GM18517 (cell line): ENCODE measurements at regions not wholly inside any gene's neighbourhood (a gene's known extent, or its start where the extent isn't known, plus 50 kb on each side); places are given as distances from the start of the nearest gene placed in this dataset.

Source experiments
- ATAC-seq: cut with Tn5 transposase; IDR thresholded peaks from one replicate; pipeline ENCODE4 v1.9.1; 2021; ENCODE audit warnings: mild to moderate bottlenecking, moderate library complexity; ENCODE audit not compliant: unreplicated experiment

DNA sequence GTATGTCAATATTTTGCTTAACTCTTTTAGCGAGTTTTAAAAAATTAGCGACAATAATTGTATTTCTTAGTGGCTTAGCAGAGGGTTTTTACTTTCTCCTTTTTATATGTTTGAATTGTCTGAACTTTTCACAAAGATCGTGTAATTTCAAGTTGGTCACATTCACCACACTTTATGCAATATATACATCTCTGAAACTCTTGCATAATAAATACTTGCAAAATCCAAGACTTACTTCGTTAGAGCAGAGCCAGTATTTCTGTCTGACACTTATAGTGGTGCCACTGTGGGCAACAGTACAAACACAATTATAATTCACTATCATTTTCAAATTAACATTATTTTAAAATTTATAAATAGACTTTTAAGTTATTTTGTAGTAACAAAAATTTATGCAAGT is 62.0 kb downstream of the SUCNR1 start:
- no peak for ATAC-seq

DNA sequence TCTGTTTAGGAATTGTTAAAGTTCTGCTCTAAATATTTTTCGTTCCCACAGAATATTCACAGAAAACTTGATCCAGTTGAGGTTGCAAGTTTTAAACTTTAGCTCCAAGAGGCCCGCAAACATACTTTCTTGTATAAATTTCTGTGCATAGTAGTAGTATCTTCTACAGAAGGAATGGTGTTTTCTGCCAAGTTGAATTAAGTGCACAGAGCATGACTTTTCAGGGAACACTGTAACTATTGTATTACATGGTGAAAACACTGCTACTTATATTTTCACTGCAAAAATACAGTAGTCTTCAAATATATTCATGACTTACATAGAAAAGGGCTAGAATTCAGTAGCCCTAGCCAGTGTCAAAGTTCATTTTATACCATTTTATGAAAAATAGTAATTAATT is 67.0 kb downstream of the SUCNR1 start:
- no peak for ATAC-seq

DNA sequence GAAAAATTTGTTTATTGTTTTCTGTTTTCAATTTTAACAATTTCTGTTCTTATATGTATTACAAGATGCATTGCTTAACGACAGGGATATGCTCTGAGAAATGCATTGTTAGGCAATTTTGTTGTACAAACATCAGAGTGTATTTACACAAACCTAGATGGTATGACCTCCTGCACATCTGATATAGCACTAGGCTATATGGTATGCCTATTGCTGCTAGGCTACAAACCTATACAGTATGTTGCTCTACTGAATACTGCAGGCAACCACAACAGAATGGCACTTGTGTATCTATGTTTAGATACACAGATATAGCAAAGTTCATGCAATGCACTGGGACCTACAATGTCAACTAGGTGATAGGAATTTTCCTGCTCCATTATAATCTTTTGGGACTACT is 70.1 kb downstream of the SUCNR1 start:
- no peak for ATAC-seq

DNA sequence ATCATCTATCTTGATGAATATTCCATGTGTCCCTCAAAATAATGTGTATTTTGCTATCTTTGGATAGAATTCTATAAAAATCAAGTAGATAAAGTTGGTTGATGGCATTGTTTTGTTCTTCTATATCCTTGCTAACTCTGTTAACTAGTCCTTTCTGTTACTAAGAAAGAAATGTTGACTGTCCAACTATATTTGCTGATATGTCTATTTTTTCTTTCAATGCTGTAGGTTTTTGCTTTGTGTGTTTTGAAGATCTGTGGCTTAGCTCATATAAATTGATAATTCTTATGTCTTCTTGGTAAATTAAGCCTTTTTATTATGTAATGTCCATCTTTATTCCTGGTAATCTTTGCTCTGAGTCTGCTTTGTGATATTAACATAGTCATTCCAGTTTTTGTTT is 70.9 kb downstream of the SUCNR1 start:
- no peak for ATAC-seq

DNA sequence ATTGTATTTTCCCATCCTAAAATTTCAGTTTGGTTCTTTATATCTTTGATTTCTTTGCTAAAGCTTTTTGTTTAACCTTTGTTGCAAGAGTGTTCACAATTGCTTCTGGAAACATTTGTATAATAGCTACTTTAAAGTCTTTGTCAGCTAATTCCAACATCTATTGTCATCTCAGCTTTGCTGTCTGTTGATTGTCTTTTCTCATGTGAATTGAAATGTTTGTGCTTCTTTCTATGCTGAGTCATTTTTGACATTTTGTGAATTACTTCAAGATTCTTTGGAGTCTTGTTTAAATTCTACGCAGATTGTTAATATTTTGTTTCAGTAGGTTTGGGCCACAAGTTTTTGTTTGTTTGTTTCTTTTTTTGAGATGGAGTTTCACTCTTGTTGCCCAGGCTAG is 73.2 kb downstream of the SUCNR1 start:
- ATAC-seq = no peak

DNA sequence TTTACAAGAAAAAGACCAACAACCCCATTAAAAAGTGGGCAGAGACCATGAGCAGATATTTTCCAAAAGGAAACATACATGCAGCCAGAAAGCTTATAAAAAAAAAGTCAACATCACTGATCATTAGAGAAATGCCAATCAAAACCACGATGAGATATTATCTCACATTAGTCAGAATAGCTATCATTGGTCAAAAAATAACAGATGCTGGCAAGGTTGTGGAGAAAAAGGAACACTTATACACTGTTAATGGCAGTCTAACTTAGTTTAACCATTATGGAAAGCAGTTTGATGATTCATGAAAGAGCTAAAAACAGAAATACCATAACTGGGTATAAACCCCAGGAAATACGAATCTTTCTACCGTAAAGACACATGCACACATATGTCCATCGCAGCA is 76.3 kb downstream of the SUCNR1 start:
- no peak for ATAC-seq

DNA sequence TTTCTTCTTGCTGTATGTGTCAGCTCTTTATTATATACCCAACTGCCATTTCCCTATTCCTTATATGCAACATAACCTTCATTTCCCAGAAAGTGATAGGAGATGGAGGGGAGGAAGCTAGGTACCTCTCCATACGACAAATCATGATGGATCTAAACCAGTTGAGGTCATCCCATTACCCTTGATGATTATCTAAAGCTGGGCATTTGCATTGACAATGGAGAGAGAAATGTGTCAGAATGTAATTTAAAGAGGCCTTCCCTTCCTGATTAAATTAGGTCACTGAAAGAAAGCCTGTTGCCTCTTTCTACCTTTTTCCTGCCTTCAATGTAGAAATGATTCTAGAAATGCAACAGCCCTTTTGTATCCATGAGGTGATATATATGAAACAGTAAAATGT is 81.9 kb downstream of the SUCNR1 start:
- ATAC-seq = no peak

DNA sequence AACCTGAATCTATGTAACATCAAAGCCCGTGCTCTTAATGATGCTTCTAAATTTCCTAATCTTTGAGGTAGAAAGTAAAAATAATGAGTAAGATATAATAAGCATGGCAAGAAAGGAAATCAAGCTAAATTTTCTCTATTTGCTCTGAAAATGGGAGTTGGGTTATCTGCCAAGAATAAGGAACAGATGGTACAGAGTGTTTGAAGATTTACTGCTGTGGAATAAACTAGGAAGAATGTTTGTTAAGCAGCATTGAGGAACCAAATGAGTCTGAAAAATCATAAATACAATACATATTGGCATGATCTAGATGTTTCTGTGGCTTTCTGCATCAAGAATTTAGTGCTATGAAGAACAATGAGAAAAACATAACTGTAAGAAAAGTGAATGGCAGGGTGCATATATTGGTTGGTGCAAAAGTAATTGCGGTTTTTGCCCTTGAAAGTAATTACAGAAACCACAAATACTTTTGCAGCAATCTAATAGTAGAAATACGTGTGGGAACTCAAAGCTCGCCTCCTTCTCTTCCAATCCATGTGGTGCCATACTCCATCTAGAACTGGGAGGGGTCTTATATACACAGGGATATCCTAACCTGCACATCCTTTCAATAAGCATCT is 87.6 kb downstream of the SUCNR1 start:
- ATAC-seq = no peak

DNA sequence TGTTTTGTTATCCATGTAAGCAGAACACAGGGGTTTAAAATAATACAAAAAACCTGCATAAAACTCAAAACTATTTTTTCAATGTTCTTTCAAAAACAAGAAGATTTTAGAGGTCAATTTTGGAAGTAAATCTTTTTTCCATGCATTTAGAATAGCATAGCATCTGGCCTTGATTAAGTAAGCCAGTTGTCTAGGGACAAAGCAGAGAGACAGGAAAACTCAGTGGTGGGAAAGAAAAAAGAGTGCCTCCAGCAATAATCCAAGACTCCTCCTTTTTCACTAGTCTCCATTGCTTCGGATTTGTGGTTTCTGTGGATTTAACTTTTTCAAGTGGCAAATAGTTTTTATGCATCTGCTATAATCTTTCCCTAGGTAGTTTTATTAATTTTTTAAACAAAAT is 88.9 kb downstream of the SUCNR1 start:
- no peak for ATAC-seq

DNA sequence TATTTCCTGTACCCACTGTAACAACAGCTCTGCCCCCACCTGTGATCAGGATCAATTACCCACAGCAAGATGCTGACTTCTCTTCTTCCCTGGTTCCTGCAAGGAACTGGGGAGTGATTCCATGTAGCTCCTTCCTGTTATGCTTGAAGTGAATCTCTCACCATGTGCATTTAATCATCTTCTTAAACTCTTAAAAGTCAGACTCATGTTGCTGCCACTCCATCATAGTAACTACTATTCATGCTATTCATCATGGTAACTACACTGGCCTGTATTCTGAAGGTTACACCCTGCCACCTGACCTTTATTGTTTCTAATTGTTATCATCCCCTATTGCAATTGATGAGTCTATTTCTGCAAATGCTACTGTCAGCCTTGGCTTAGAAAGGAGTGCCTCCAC is 89.5 kb downstream of the SUCNR1 start:
- no peak for ATAC-seq

DNA sequence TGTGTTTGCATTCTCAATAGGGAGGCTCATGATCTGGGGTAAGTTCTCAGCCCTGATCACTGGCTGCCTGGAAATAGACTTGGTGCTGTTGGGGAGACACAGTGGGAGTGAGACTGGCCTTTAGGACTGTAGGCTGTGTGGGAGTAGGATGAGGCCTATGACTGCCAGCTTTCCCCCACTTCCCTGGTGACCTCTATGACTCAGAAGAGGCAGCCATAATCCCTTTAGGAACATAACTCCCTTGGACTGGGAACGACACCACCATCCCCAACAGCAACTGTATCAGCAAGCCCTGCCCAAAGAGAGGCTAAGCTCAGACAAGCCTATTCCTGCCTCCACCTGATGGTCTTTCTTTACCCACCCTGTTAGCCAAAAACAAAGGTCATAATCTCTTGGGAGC is 91.3 kb downstream of the SUCNR1 start:
- ATAC-seq = no peak

DNA sequence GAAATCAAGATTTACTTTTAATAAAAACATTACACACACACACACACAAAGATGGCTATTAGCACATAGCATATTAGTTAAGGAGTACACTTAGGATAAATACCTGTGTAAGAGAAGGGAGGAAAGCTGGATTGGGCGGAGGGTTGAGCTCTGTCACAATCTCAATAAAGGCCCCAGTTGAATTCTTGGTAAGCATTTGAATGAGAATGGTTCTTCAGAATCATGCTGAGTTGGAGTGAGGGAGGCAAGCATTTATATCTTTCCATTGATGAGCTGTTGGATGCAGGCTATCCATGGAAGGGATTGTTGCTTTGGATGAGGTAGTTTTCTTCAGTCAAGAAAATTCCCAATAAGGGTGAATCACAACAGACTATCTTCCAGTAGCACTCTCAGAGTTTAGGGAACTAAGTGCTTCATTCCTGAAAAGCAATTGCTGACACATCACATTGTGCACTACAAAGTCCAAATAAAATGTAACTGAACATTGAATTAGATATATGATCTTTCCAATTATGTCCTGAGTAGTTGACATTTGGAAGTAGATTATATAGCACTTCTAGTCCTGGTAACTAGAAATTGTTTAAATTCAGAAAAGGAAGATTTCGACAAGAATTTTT is 95.7 kb downstream of the SUCNR1 start:
- ATAC-seq = no peak

DNA sequence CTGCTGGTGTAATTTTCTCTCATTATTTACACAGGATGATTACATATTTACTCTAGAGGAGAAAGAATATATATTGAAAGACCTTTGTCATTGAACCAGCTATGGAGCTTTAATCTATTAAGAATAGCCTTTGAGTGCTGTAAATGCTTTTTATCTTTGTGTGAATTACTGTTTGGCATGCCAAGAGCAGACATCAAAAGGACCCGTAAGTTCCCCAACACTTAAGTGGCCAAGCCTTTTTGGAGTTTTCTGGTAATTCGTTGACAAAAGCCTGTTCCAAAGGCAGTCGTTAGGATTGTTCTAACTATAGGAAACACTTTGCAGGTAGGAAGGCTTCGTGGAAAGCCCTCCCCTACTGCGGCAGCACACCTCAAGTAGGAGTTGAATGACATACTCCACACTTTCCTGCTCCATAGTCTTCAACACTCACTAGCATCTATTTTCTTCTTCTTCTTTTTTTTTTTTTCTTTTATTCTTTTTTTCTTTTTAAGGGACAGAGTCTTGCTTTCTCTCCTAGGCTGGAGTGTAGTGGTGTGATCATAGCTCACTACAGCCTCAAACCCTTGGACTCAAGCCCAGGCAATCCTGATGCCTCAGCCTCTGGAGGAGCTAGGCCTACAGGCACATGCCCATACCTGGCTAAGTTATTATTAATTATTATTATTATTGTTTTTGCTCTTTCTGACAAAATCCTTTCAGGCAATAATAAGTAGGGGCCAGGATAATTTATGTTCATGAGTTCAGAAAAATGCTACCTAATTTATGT is 98.6 kb downstream of the SUCNR1 start:
- ATAC-seq = no peak

DNA sequence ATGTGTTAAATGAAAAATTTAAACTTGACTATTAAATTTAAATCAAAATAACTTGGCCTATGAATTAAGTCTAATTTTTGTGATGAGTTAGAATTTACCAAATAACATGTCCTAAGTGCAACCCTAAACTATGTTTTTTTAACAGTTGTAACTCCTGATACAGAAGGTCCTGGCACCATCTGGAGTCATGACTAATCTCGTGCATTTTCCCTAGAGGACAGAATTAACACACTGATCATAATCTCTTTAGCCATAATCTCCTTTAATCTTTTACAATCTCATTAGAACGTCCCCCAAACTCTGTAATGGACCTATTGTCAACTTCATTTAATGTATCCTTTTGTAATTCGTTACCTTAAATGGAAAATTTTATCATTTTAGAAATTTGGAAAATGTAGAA is 100.6 kb downstream of the SUCNR1 start:
- ATAC-seq = no peak

DNA sequence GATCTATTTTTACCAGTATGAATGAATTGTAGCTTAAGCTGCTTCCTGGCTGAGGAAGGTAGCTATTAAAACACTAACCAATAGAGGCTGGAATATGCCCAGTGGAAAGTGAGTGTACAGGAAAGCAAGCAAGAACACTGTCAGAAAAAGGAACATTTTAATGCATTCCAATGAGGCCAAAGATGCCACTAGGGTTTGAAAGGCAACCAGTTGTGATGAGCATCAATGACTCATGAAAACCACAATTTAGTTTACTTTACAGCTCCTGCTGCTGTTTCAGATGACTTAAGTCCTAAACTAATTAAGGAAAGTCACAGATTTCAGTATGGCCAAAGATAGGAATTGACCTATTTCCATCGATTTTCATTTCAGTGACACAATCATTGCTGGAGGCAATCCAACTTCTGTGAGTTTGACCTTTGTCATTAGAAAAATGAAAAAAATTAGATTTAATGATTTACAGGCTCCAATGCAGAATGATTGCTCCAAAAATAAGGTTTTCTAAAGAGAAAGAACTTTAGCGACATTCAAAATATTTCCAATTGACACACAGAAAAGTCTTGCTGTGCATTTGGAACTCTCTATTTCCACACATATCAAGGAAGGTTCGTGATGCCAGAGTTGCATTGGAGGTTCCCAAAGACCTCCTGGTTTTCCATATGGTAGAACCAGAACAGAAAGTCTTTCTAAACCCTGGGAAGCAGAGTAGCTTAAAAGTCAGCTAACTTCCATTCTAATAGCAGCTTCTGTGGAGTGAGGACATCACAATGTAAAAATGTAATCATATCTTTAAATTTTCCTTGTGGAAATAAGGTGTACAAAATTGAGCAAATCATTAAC is 103.0 kb downstream of the SUCNR1 start:
- ATAC-seq = no peak

DNA sequence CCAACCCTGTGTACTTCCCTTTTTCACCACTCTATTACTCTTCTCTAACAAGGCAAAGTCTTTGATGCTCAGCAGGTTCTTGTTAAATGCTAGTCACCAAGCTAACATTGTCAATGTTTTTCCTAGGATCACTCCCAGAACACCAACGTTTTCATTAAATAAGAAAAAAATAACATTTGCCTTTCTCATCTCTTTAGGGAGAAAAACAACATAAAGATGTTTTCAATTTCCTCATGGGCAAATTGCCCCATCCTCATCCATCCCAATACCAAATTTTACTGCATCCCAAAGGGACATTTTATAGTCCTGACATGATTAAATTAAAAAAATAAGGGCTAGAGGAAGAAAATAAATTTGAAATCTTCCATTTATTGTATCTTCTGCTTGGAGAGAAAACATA is 106.5 kb downstream of the SUCNR1 start:
- ATAC-seq = no peak

DNA sequence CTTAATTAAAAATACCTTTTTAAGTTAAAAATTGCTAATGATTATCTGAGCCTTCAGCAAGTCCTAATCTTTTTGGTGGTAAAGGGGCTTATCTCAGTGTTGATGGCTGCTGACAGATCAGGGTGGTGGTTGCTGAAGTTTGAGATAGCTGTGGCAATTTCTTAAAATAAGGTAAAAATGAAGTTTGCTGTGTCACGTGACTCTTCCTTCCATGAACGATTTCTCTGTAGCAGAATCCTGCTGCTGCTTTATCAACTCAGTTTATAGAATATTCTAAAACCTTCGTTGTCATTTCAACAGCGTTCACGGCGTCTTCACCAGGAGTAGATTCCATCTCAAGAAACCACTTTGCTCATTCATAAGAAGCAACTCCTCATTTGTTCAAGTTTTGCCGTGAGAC is 110.1 kb downstream of the SUCNR1 start:
- ATAC-seq = no peak

DNA sequence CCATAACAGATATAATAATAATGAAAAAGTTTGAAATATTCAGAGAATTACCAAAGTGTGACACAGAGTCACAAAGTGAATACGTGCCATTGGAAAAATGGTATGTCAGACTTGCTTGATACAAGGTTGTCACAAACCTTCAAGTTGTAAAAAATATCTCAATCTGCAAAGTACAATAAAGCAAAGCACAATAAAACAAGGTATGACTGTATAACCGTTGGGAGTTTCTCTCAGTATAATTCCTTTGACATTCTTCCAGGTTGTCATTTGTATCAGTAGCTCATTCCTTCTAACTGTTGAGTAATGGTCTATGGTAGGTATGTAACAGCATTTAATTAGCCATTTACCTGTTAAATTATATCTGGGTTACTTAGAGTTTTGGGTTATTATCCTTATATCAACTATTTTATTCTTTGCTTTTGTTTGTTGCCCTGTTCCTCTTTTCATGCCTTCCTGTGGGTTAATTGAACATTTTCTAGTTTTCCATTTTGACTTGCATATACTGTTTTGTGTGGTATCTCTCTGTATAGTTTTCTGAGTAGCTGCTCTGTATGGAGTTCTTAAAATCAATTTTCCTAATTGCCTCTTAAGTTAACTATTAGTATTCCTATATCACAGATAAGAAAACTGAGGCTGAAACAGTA is 112.5 kb downstream of the SUCNR1 start:
- ATAC-seq = no peak

DNA sequence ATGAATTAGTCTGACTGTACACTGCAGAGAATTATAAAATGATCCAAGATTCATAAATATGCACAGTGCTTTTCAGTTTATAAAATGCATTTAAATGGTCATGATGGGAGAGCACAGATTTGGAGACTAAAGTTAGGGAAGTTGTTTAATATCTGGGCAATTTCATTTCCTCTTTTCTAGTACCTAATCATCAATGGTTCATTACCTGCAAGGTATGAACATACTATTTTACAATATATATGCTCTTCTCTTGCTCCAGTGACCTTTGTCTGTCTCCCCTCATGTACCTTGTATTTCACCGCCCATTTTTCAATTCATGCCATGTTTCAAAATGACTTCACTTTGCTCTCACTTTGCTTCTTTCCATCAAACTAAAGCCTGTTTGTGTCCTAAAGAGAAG is 114.5 kb downstream of the SUCNR1 start:
- ATAC-seq = no peak

DNA sequence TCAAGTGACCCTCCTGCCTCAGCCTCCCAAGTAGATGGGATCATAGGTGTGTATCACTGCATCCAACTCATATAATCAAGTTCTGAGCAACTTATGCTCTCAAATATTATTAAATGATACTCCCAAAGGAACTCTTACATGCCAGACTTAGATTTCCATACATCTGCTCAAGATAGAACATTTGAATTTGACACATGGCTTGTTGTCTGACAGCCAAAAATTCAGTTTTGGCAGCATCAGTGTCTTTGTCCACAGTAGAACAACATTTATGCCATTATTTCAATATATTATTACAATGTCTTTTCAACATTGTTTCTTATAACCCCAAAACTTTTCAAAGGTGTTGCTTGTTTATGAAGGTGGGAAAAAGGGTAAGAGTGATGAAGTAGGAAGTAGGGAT is 116.2 kb downstream of the SUCNR1 start:
- ATAC-seq = no peak
